ENCODE measurements at regions not wholly inside any gene's neighbourhood (a gene's known extent, or its start where the extent isn't known, plus 50 kb on each side); places are given as distances from the start of the nearest gene placed in this dataset.
"Not testable (repeated sequence)": the region's sequence is repeated elsewhere in the genome, so short reads cannot be mapped to it uniquely, and the experiment has no call there.

- H3K4me2 ChIP-seq (ENCODE audit: low read length): no peak overlapping the region
- H3K79me2 ChIP-seq (ENCODE audit: low read length): no peaks in the 10 kb centered on the region
- no peak overlapping the region for H3K9ac ChIP-seq (ENCODE audit: low read length)
- no peaks in the 10 kb centered on the region for H3K4me1 ChIP-seq (ENCODE audit: insufficient read depth, low read length)
- ChIA-PET CTCF (interaction anchor here (0.6 kb wide), 1 partner anchor 15 kb away, joined by 4 read pairs; no protein-coding TSS in a partner anchor), POLR2A (ENCODE audit: unreplicated experiment) (no interaction called here)
- ATAC-seq (no peak), DNase-seq (no peak)
- no peaks in the 10 kb centered on the region for H3K36me3 ChIP-seq (ENCODE audit: low read depth, low read length)
- TF ChIP-seq EZH2 (IDR thresholded peaks at IDR 0.05; ENCODE audit: low read length, unreplicated experiment): no peak
- no peak for TF ChIP-seq CTCF (conservative IDR thresholded peaks at IDR 0.05; ENCODE audit: low read depth, low read length)
- no peak overlapping the region for H3K27ac ChIP-seq (ENCODE audit: low read length)
- intact Hi-C loops (cut with micrococcal nuclease): loop anchor here (10.0 kb wide), 1 partner anchor 91 kb away; no protein-coding TSS in a partner anchor
- no peak overlapping the region for H3K4me3 ChIP-seq (ENCODE audit: low read length)
- no peaks in the 10 kb centered on the region for H3K27me3 ChIP-seq (ENCODE audit: low read length)
- H4K20me1 ChIP-seq (ENCODE audit: low read length): no peaks in the 10 kb centered on the region
- no peak overlapping the region for H2AFZ ChIP-seq (ENCODE audit: low read length)
- H3F3A ChIP-seq (ENCODE audit: low read length, unreplicated experiment): no peaks in the 10 kb centered on the region
- BruUV-seq (replicated peaks): no TSS peak
- H3K9me2 ChIP-seq (replicated peaks; ENCODE audit: low read length): no peaks in the 10 kb centered on the region
- H3K9me3 ChIP-seq (ENCODE audit: low read length): no peaks in the 10 kb centered on the region
Measured at GRCh38 chr6:73983367-73983766, 287.4 kb downstream of the CD109 start.

- no peaks in the 10 kb centered on the region for H3K36me3 ChIP-seq (ENCODE audit: low read depth, low read length)
- DNase-seq: no peak
- H3K27me3 ChIP-seq (ENCODE audit: low read length): no peaks in the 10 kb centered on the region
- H3K9me2 ChIP-seq (replicated peaks; ENCODE audit: low read length): no peaks in the 10 kb centered on the region
- BruUV-seq (replicated peaks): no TSS peak
- ChIA-PET CTCF (no interaction called here), POLR2A (ENCODE audit: unreplicated experiment) (no interaction called here)
- H3K4me1 ChIP-seq (ENCODE audit: insufficient read depth, low read length): no peaks in the 10 kb centered on the region
- TF ChIP-seq CTCF (conservative IDR thresholded peaks at IDR 0.05; ENCODE audit: low read depth, low read length): no peak
- no peak for TF ChIP-seq EZH2 (IDR thresholded peaks at IDR 0.05; ENCODE audit: low read length, unreplicated experiment)
- no peak for TF ChIP-seq EZH2phosphoT487 (IDR thresholded peaks at IDR 0.05; ENCODE audit: borderline replicate concordance, low read length)
- no peaks in the 10 kb centered on the region for H4K20me1 ChIP-seq (ENCODE audit: low read length)
- intact Hi-C loops (cut with micrococcal nuclease): loop anchor here (10.0 kb wide), 1 partner anchor 95 kb away; no protein-coding TSS in a partner anchor
- no peak overlapping the region for H3K4me3 ChIP-seq (ENCODE audit: low read length)
- no peak overlapping the region for H3K27ac ChIP-seq (ENCODE audit: low read length)
- H3K4me2 ChIP-seq (ENCODE audit: low read length): no peak overlapping the region
- H3K9me3 ChIP-seq (ENCODE audit: low read length): no peaks in the 10 kb centered on the region
- no peak overlapping the region for H2AFZ ChIP-seq (ENCODE audit: low read length)
- ATAC-seq: no peak
- no peaks in the 10 kb centered on the region for H3K79me2 ChIP-seq (ENCODE audit: low read length)
- H3K9ac ChIP-seq (ENCODE audit: low read length): no peak overlapping the region
- no peaks in the 10 kb centered on the region for H3F3A ChIP-seq (ENCODE audit: low read length, unreplicated experiment)
Measured at GRCh38 chr6:73980096-73980495, 284.1 kb downstream of the CD109 start.

- no peaks in the 10 kb centered on the region for H3K27me3 ChIP-seq (ENCODE audit: low read length)
- POLR2A ChIA-PET (ENCODE audit: unreplicated experiment): no interaction called here
Measured at GRCh38 chr6:73978330-73978729, 282.3 kb downstream of the CD109 start.

GRCh38 chr6:73972518-73972917 lies 276.5 kb downstream of the CD109 start:
- H3K4me3 ChIP-seq (ENCODE audit: low read length); DNase-seq; H3K4me2 ChIP-seq (ENCODE audit: low read length); H3K9me2 ChIP-seq (replicated peaks; ENCODE audit: low read length); BruUV-seq (replicated peaks); CTCF ChIA-PET; H3K9me3 ChIP-seq (ENCODE audit: low read length); H3K27me3 ChIP-seq (ENCODE audit: low read length); H2AFZ ChIP-seq (ENCODE audit: low read length); H3K79me2 ChIP-seq (ENCODE audit: low read length); POLR2A ChIA-PET (ENCODE audit: unreplicated experiment); H3K36me3 ChIP-seq (ENCODE audit: low read depth, low read length); H3K27ac ChIP-seq (ENCODE audit: low read length); H4K20me1 ChIP-seq (ENCODE audit: low read length); H3F3A ChIP-seq (ENCODE audit: low read length, unreplicated experiment); H3K9ac ChIP-seq (ENCODE audit: low read length); ATAC-seq: not testable (repeated sequence)
- intact Hi-C loops (cut with micrococcal nuclease): loop anchor here (5.0 kb wide), 2 partner anchors 435 to 1235 kb away; partner anchors contain the start of gene COL12A1
- peaks cover 18% of the 10 kb centered on the region for H3K4me1 ChIP-seq (ENCODE audit: insufficient read depth, low read length)

More at GRCh38 chr6:73978330-73978729, 282.3 kb downstream of the CD109 start:
- Histone ChIP-seq H3K79me2 (ENCODE audit: low read length) (no peaks in the 10 kb centered on the region), H4K20me1 (ENCODE audit: low read length) (no peaks in the 10 kb centered on the region), H3K9me2 (replicated peaks; ENCODE audit: low read length) (no peaks in the 10 kb centered on the region), H3K9me3 (ENCODE audit: low read length) (no peaks in the 10 kb centered on the region), H3K9ac (ENCODE audit: low read length) (no peak overlapping the region), H3K4me3 (ENCODE audit: low read length) (no peak overlapping the region), H3F3A (ENCODE audit: low read length, unreplicated experiment) (no peaks in the 10 kb centered on the region), H3K27ac (ENCODE audit: low read length) (no peak overlapping the region), H2AFZ (ENCODE audit: low read length) (no peak overlapping the region), H3K4me2 (ENCODE audit: low read length) (no peak overlapping the region), H3K36me3 (ENCODE audit: low read depth, low read length) (no peaks in the 10 kb centered on the region), H3K4me1 (ENCODE audit: insufficient read depth, low read length) (no peaks in the 10 kb centered on the region)
- BruUV-seq (replicated peaks): no TSS peak
- intact Hi-C loops (cut with micrococcal nuclease): no loop called here
- ATAC-seq (no peak), DNase-seq (no peak)
- CTCF ChIA-PET: no interaction called here
- TF ChIP-seq EZH2phosphoT487 (IDR thresholded peaks at IDR 0.05; ENCODE audit: borderline replicate concordance, low read length) (no peak), EZH2 (IDR thresholded peaks at IDR 0.05; ENCODE audit: low read length, unreplicated experiment) (no peak), CTCF (conservative IDR thresholded peaks at IDR 0.05; ENCODE audit: low read depth, low read length) (no peak)
